CD8-positive, alpha-beta memory T cell (primary cell): ENCODE measurements at regions not wholly inside any gene's neighbourhood (a gene's known extent, or its start where the extent isn't known, plus 50 kb on each side); places are given as distances from the start of the nearest gene placed in this dataset.

Source experiments
- CTCF ChIA-PET: fragments of 350-600 bp; sonication (Branson Sonifier 250); formaldehyde crosslinking; loops from one replicate; lab custom pipeline; 2021; ENCODE audit warnings: antibody characterized with exemption; lab: Charles Lee
- POLR2A ChIA-PET: fragments of 350-600 bp; sonication (Branson Sonifier 250); formaldehyde crosslinking; loops from one replicate; lab custom pipeline; 2021; ENCODE audit warnings: antibody characterized with exemption; lab: Charles Lee
- DNase-seq, 5 donors: peaks; one replicate each; pipeline versions ENCODE4 v3.0.0 to v3.0.0-alpha.2; 2020 to 2022; ENCODE audit warnings: mixed read lengths in 1 of 5
- H3K27ac ChIP-seq: one replicate; pipeline ENCODE4 v1.7.0; 2013; ENCODE audit warnings: low read depth, mild to moderate bottlenecking, low read length, moderate library complexity
- H3K27me3 ChIP-seq: 2 replicates; pipeline ENCODE4 v1.7.0; 2013; ENCODE audit warnings: low read length, mild to moderate bottlenecking; ENCODE audit not compliant: insufficient read depth, poor library complexity, severe bottlenecking
- H3K36me3 ChIP-seq: 2 replicates; pipeline ENCODE4 v1.7.0; 2013; ENCODE audit warnings: mild to moderate bottlenecking, low read length, moderate library complexity; ENCODE audit not compliant: insufficient read depth
- H3K4me1 ChIP-seq: 2 replicates; pipeline ENCODE4 v1.7.0; 2013; ENCODE audit warnings: mild to moderate bottlenecking, low read length, moderate library complexity; ENCODE audit not compliant: insufficient read depth
- H3K4me3 ChIP-seq: 2 replicates; pipeline ENCODE4 v1.7.0; 2013; ENCODE audit warnings: mild to moderate bottlenecking, low read length
- H3K9me3 ChIP-seq: 2 replicates; pipeline ENCODE4 v1.7.0; 2013; ENCODE audit warnings: mild to moderate bottlenecking, low read length
- H3K27ac Mint-ChIP-seq, 8 donors: one replicate each; pipeline ENCODE4 v1.8.0; 2020 to 2021; ENCODE audit warnings: mixed read lengths in 8 of 8, mild to moderate bottlenecking in 6 of 8, inconsistent platforms in 3 of 8, moderate library complexity in 3 of 8
- H3K27me3 Mint-ChIP-seq, 2 donors: one replicate each; pipeline ENCODE4 v1.8.0; 2020 to 2021; ENCODE audit warnings: mixed read lengths in 2 of 2, mild to moderate bottlenecking in 1 of 2, moderate library complexity in 1 of 2
- H3K36me3 Mint-ChIP-seq, 3 donors: one replicate each; pipeline ENCODE4 v1.8.0; 2020 to 2021; ENCODE audit warnings: mixed read lengths in 3 of 3, inconsistent platforms in 1 of 3, mild to moderate bottlenecking in 1 of 3
- H3K4me1 Mint-ChIP-seq, 3 donors: one replicate each; pipeline ENCODE4 v1.8.0; 2020 to 2021; ENCODE audit warnings: mixed read lengths in 3 of 3, inconsistent platforms in 1 of 3, mild to moderate bottlenecking in 1 of 3
- H3K4me3 Mint-ChIP-seq, 7 donors: one replicate each; pipeline ENCODE4 v1.8.0; 2020 to 2021; ENCODE audit warnings: mixed read lengths in 7 of 7, mild to moderate bottlenecking in 6 of 7, moderate library complexity in 4 of 7, inconsistent platforms in 2 of 7
- H3K9me3 Mint-ChIP-seq, 5 donors: one replicate each; pipeline ENCODE4 v1.8.0; 2020 to 2022; ENCODE audit warnings: mixed read lengths in 5 of 5, mild to moderate bottlenecking in 3 of 5, moderate library complexity in 2 of 5, inconsistent platforms in 1 of 5

- H3K27me3 ChIP-seq: no peaks in the 10 kb centered on the region
- no peak for DNase-seq
- no peaks in the 10 kb centered on the region for H3K36me3 Mint-ChIP-seq
- CTCF ChIA-PET: interaction anchor here (1.2 to 1.9 kb wide), 3 partner anchors 14 to 33 kb away, joined by 4 to 13 read pairs (median 4); no protein-coding TSS in a partner anchor
- H3K4me3 Mint-ChIP-seq: peak overlapping the region; percentile 34 to 86 (median 83)
- H3K27me3 Mint-ChIP-seq: peaks cover 0 to 3% of the 10 kb centered on the region in 2 donors
- POLR2A ChIA-PET: interaction anchor here (0.5 to 1.5 kb wide), 3 partner anchors 48 to 1587 kb away, joined by 4 to 5 read pairs (median 5); no protein-coding TSS in a partner anchor
- peak overlapping the region; percentile 64 to 94 (median 90) for H3K27ac Mint-ChIP-seq
- H3K4me1 ChIP-seq: peaks cover 59% of the 10 kb centered on the region
- H3K9me3 Mint-ChIP-seq: no peaks in the 10 kb centered on the region
- H3K27ac ChIP-seq: peak overlapping the region; percentile 52
- H3K4me3 ChIP-seq: peak overlapping the region; percentile 73
- no peaks in the 10 kb centered on the region for H3K9me3 ChIP-seq
- no peaks in the 10 kb centered on the region for H3K36me3 ChIP-seq
- peaks cover 55 to 71% (median 67%) of the 10 kb centered on the region in 3 donors for H3K4me1 Mint-ChIP-seq
These were observed 121.5 kb downstream of the MRM1 start for GRCh38 chr17:36722903-36723263.

- H3K4me3 ChIP-seq: peak overlapping the region; percentile 73
- peaks cover 66% of the 10 kb centered on the region for H3K4me1 ChIP-seq
- H3K27me3 Mint-ChIP-seq: peaks cover 0 to 4% of the 10 kb centered on the region in 2 donors
- no peaks in the 10 kb centered on the region for H3K9me3 Mint-ChIP-seq
- H3K4me1 Mint-ChIP-seq: peaks cover 61 to 77% (median 73%) of the 10 kb centered on the region in 3 donors
- ChIA-PET POLR2A (interaction anchor here (0.5 to 1.5 kb wide), 2 partner anchors 226 to 1586 kb away, joined by 5 read pairs; no protein-coding TSS in a partner anchor), CTCF (interaction anchor here (1.2 to 1.9 kb wide), 3 partner anchors 13 to 32 kb away, joined by 4 to 13 read pairs (median 4); no protein-coding TSS in a partner anchor)
- no peaks in the 10 kb centered on the region for H3K36me3 Mint-ChIP-seq
- H3K27ac ChIP-seq: peak overlapping the region; percentile 52
- DNase-seq: no peak
- H3K4me3 Mint-ChIP-seq: peak overlapping the region; percentile 34 to 83 (median 47)
- H3K27ac Mint-ChIP-seq: peak overlapping the region; percentile 64 to 94 (median 87)
- no peaks in the 10 kb centered on the region for H3K27me3 ChIP-seq
- H3K9me3 ChIP-seq: no peaks in the 10 kb centered on the region
- no peaks in the 10 kb centered on the region for H3K36me3 ChIP-seq
These were observed 122.2 kb downstream of the MRM1 start for GRCh38 chr17:36723459-36724025.

GRCh38 chr17:36726199-36726598 lies 124.8 kb downstream of the MRM1 start:
- Mint-ChIP-seq H3K4me3 (peak overlapping the region in 5 of 7 donors; percentile 3 to 75 (median 40)), H3K36me3 (no peaks in the 10 kb centered on the region), H3K9me3 (no peaks in the 10 kb centered on the region), H3K4me1 (peaks cover 62 to 78% (median 74%) of the 10 kb centered on the region in 3 donors), H3K27ac (peak overlapping the region; percentile 43 to 93 (median 81)), H3K27me3 (peaks cover 5 to 12% of the 10 kb centered on the region in 2 donors)
- H3K9me3 ChIP-seq: no peaks in the 10 kb centered on the region
- no peaks in the 10 kb centered on the region for H3K27me3 ChIP-seq
- no peak overlapping the region for H3K4me3 ChIP-seq
- no peak overlapping the region for H3K27ac ChIP-seq
- ChIA-PET CTCF (interaction anchor here (1.2 to 1.5 kb wide), 2 partner anchors 20 to 29 kb away, joined by 3 to 6 read pairs; no protein-coding TSS in a partner anchor), POLR2A (no interaction called here)
- H3K4me1 ChIP-seq: peaks cover 67% of the 10 kb centered on the region
- peak in 1 of 5 donors; percentile 7 for DNase-seq
- no peaks in the 10 kb centered on the region for H3K36me3 ChIP-seq

- H3K36me3 ChIP-seq: no peaks in the 10 kb centered on the region
- peak overlapping the region in 2 of 7 donors; percentile 24 to 41 for H3K4me3 Mint-ChIP-seq
- ChIA-PET POLR2A (no interaction called here), CTCF (interaction anchor here (1.5 kb wide), 1 partner anchor 20 kb away, joined by 6 read pairs; no protein-coding TSS in a partner anchor)
- H3K27me3 Mint-ChIP-seq: peaks cover 8 to 20% of the 10 kb centered on the region in 2 donors
- H3K27ac ChIP-seq: peak overlapping the region; percentile 45
- H3K4me1 Mint-ChIP-seq: peaks cover 53 to 69% (median 66%) of the 10 kb centered on the region in 3 donors
- H3K9me3 ChIP-seq: no peaks in the 10 kb centered on the region
- DNase-seq: no peak
- peaks cover 59% of the 10 kb centered on the region for H3K4me1 ChIP-seq
- no peak overlapping the region for H3K4me3 ChIP-seq
- H3K27ac Mint-ChIP-seq: peak overlapping the region in 3 of 8 donors; percentile 43 to 71 (median 59)
- H3K9me3 Mint-ChIP-seq: no peaks in the 10 kb centered on the region
- H3K36me3 Mint-ChIP-seq: no peaks in the 10 kb centered on the region
- no peaks in the 10 kb centered on the region for H3K27me3 ChIP-seq
These were observed 125.7 kb downstream of the MRM1 start for GRCh38 chr17:36727052-36727451.

GRCh38 chr17:36727577-36727976 lies 126.2 kb downstream of the MRM1 start:
- Histone ChIP-seq H3K27ac (peak overlapping the region; percentile 45), H3K9me3 (no peaks in the 10 kb centered on the region), H3K27me3 (no peaks in the 10 kb centered on the region), H3K4me3 (no peak overlapping the region), H3K4me1 (peaks cover 57% of the 10 kb centered on the region), H3K36me3 (no peaks in the 10 kb centered on the region)
- DNase-seq: no peak
- no peaks in the 10 kb centered on the region for H3K9me3 Mint-ChIP-seq
- POLR2A ChIA-PET: no interaction called here
- H3K27me3 Mint-ChIP-seq: peaks cover 13 to 26% of the 10 kb centered on the region in 2 donors
- peak overlapping the region in 2 of 8 donors; percentile 12 to 15 for H3K27ac Mint-ChIP-seq
- no peaks in the 10 kb centered on the region for H3K36me3 Mint-ChIP-seq
- peak overlapping the region in 4 of 7 donors; percentile 24 to 48 (median 42) for H3K4me3 Mint-ChIP-seq
- H3K4me1 Mint-ChIP-seq: peaks cover 50 to 65% (median 60%) of the 10 kb centered on the region in 3 donors
- CTCF ChIA-PET: interaction anchor here (1.5 kb wide), 1 partner anchor 21 kb away, joined by 6 read pairs; no protein-coding TSS in a partner anchor

- Mint-ChIP-seq H3K4me3 (peak overlapping the region in 5 of 7 donors; percentile 18 to 49 (median 44)), H3K9me3 (no peaks in the 10 kb centered on the region), H3K4me1 (peaks cover 44 to 58% (median 53%) of the 10 kb centered on the region in 3 donors), H3K27me3 (peaks cover 20 to 32% of the 10 kb centered on the region in 2 donors), H3K36me3 (no peaks in the 10 kb centered on the region), H3K27ac (peak overlapping the region in 5 of 8 donors; percentile 1 to 37 (median 15))
- Histone ChIP-seq H3K4me3 (no peak overlapping the region), H3K4me1 (peaks cover 49% of the 10 kb centered on the region), H3K9me3 (no peaks in the 10 kb centered on the region), H3K27me3 (no peaks in the 10 kb centered on the region), H3K27ac (peak overlapping the region; percentile 63), H3K36me3 (no peaks in the 10 kb centered on the region)
- ChIA-PET CTCF (no interaction called here), POLR2A (no interaction called here)
- no peak for DNase-seq
These were observed 126.9 kb downstream of the MRM1 start for GRCh38 chr17:36728030-36728991.

- CTCF ChIA-PET: no interaction called here
- H3K27me3 Mint-ChIP-seq: peaks cover 23 to 44% of the 10 kb centered on the region in 2 donors
- H3K4me3 ChIP-seq: no peak overlapping the region
- POLR2A ChIA-PET: no interaction called here
- DNase-seq: no peak
- H3K9me3 Mint-ChIP-seq: no peaks in the 10 kb centered on the region
- no peak overlapping the region for H3K27ac ChIP-seq
- H3K27me3 ChIP-seq: no peaks in the 10 kb centered on the region
- H3K4me1 Mint-ChIP-seq: peaks cover 29 to 38% (median 34%) of the 10 kb centered on the region in 3 donors
- H3K36me3 Mint-ChIP-seq: peaks cover 0 to 4% (median 0%) of the 10 kb centered on the region in 3 donors
- no peaks in the 10 kb centered on the region for H3K36me3 ChIP-seq
- H3K27ac Mint-ChIP-seq: no peak overlapping the region
- H3K9me3 ChIP-seq: no peaks in the 10 kb centered on the region
- H3K4me1 ChIP-seq: peaks cover 37% of the 10 kb centered on the region
- H3K4me3 Mint-ChIP-seq: no peak overlapping the region
These were observed 128.9 kb downstream of the MRM1 start for GRCh38 chr17:36730095-36730808.
